ENCODE measurements at regions not wholly inside any gene's neighbourhood (a gene's known extent, or its start where the extent isn't known, plus 50 kb on each side); places are given as distances from the start of the nearest gene placed in this dataset.
"Not testable (repeated sequence)": the region's sequence is repeated elsewhere in the genome, so short reads cannot be mapped to it uniquely, and the experiment has no call there.

DNA sequence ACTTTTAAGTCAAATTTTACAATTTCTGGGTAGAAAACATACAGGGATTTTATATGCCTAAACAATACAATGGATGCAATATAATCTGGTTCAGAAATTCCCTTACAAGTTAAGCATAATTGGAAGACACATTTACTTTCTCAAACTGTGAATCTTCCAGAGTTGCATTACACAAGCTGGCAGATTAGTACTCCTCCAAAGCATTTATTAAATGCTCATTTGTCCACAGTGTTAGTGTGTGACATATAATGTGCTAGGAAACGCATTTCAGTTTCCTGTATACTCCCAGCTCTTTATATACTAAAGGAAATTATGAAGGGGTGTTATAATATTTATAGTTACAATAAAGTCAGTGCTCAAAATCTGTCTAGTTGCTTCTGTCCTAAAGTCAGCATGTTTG is 239.0 kb upstream of the FIGN start:
- ChIA-PET CTCF (no interaction called here), POLR2A (no interaction called here)
- Histone ChIP-seq H3K27me3 (ENCODE audit: control insufficient read depth, insufficient read depth, low read length) (no peaks in the 10 kb centered on the region), H3K27ac (ENCODE audit: low read depth, low read length) (no peak overlapping the region), H3K9me3 (ENCODE audit: control insufficient read depth, insufficient read depth, low read length) (no peaks in the 10 kb centered on the region), H3K4me3 (ENCODE audit: low read depth, low read length) (no peak overlapping the region)
- no peak for TF ChIP-seq CTCF (IDR thresholded peaks at IDR 0.05; ENCODE audit: low read depth, low read length)
- no peak for DNase-seq (ENCODE audit: low read depth, low spot score)

- ChIA-PET CTCF (no interaction called here), POLR2A (no interaction called here)
- no peaks in the 10 kb centered on the region for H3K27me3 ChIP-seq (ENCODE audit: control insufficient read depth, insufficient read depth, low read length)
- H3K27ac ChIP-seq (ENCODE audit: low read depth, low read length) = no peak overlapping the region
- DNase-seq (ENCODE audit: low read depth, low spot score) = no peak
- H3K9me3 ChIP-seq (ENCODE audit: control insufficient read depth, insufficient read depth, low read length) = no peaks in the 10 kb centered on the region
- TF ChIP-seq CTCF (IDR thresholded peaks at IDR 0.05; ENCODE audit: low read depth, low read length) = no peak
- H3K4me3 ChIP-seq (ENCODE audit: low read depth, low read length) = no peak overlapping the region
These were observed 234.4 kb upstream of the FIGN start for GRCh38 chr2:163970058-163970813.

- H3K27me3 ChIP-seq (ENCODE audit: control insufficient read depth, insufficient read depth, low read length); POLR2A ChIA-PET; H3K4me3 ChIP-seq (ENCODE audit: low read depth, low read length); H3K9me3 ChIP-seq (ENCODE audit: control insufficient read depth, insufficient read depth, low read length); H3K27ac ChIP-seq (ENCODE audit: low read depth, low read length); DNase-seq (ENCODE audit: low read depth, low spot score): not testable (repeated sequence)
- CTCF ChIA-PET = interaction anchor here (1.2 kb wide), 1 partner anchor 618 kb away, joined by 3 read pairs; no protein-coding TSS in a partner anchor
These were observed 228.5 kb upstream of the FIGN start for GRCh38 chr2:163964278-163964677.

- DNase-seq (ENCODE audit: low read depth, low spot score) = no peak
- no peak for TF ChIP-seq CTCF (IDR thresholded peaks at IDR 0.05; ENCODE audit: low read depth, low read length)
- POLR2A ChIA-PET = no interaction called here
- CTCF ChIA-PET = no interaction called here
- Histone ChIP-seq H3K9me3 (ENCODE audit: control insufficient read depth, insufficient read depth, low read length) (no peaks in the 10 kb centered on the region), H3K4me3 (ENCODE audit: low read depth, low read length) (no peak overlapping the region), H3K27ac (ENCODE audit: low read depth, low read length) (no peak overlapping the region), H3K27me3 (ENCODE audit: control insufficient read depth, insufficient read depth, low read length) (no peaks in the 10 kb centered on the region)
These were observed 217.6 kb upstream of the FIGN start for GRCh38 chr2:163953390-163953907.

DNA sequence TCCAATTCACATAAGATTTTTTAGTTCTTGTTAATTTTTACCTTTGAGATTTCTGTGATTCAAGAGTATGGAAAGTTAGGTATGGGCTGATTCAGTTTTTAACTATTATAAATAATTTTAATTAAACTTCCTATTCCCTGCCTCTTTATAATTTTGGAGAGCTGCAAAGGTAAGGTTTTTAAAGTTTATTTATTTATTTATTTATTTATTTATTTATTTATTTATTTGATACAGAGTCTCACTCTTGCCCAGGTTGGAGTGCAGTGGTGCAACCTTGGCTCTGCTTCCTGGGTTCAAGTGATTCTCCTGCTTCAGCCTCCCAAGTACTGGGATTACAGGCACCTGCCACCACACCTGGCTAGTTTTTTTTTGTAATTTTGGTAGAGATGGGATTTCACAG is 215.5 kb upstream of the FIGN start:
- no peak overlapping the region for H3K27ac ChIP-seq (ENCODE audit: low read depth, low read length)
- CTCF ChIA-PET = no interaction called here
- H3K27me3 ChIP-seq (ENCODE audit: control insufficient read depth, insufficient read depth, low read length) = no peaks in the 10 kb centered on the region
- no peaks in the 10 kb centered on the region for H3K9me3 ChIP-seq (ENCODE audit: control insufficient read depth, insufficient read depth, low read length)
- no peak overlapping the region for H3K4me3 ChIP-seq (ENCODE audit: low read depth, low read length)
- TF ChIP-seq CTCF (IDR thresholded peaks at IDR 0.05; ENCODE audit: low read depth, low read length) = no peak
- DNase-seq (ENCODE audit: low read depth, low spot score) = no peak
- POLR2A ChIA-PET = no interaction called here
